NCI-H146 treated with DMSO at 0.1 percent for 48 hours (cell line): ENCODE measurements at regions not wholly inside any gene's neighbourhood (a gene's known extent, or its start where the extent isn't known, plus 50 kb on each side); places are given as distances from the start of the nearest gene placed in this dataset.
"Not testable (repeated sequence)": the region's sequence is repeated elsewhere in the genome, so short reads cannot be mapped to it uniquely, and the experiment has no call there.

ENCODE experiments used
- DNase-seq: peaks from one replicate; lab custom pipeline; 2025; ENCODE audit not compliant: unreplicated experiment; lab: John Stamatoyannopoulos, UW

- DNase-seq, result not testable (repeated sequence)
These were observed 533.7 kb upstream of the SLC10A2 start for GRCh38 chr13:103599870-103600269.

GRCh38 chr13:103598671-103599070 lies 532.5 kb upstream of the SLC10A2 start:
- no peak for DNase-seq

DNA sequence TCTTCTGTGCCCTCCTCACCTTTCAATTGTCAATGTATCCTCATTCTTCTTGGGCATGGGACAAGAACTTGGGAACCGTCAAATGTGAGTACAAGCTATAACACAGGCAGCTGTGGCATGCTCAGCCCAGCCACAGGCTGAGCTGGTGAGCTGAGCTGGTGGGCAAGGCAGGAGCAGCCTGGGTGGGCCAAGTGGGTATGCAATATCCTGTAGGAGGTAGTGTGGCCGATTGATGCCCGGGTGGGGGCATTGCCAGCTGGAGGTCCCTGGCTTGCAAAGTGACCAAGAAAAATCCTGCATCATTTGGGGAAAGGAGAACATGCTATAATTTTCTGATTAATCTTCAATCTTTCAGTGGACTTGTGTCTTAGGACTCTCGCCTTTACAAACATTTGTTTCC lies 507.2 kb upstream of the SLC10A2 start:
- DNase-seq, result no peak

- no peak for DNase-seq
These were observed 502.1 kb upstream of the SLC10A2 start for GRCh38 chr13:103568314-103568713.

- no peak for DNase-seq
These were observed 491.7 kb upstream of the SLC10A2 start for GRCh38 chr13:103557878-103558277.

- no peak for DNase-seq
These were observed 490.5 kb upstream of the SLC10A2 start for GRCh38 chr13:103556681-103557080.

GRCh38 chr13:103547914-103548313 lies 481.7 kb upstream of the SLC10A2 start:
- no peak for DNase-seq

DNA sequence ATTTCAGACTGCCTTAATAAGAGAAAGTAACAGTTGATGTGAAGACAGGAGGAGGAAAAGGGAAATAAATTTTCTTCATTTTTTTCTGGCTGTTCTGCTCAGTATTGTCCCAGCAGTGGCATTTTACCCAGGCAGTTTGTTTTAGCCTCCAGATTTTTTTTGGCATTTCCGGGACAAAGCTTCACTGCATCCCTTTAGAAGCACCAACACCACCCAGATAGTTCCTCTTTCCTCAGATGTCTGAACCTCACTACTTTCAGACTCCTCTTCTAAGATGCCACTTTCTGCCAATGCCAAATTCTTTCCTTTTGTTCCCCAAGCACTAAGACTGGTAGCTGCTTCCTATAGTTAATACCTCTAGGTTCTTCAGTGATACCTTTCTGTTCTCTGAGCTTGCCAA lies 480.1 kb upstream of the SLC10A2 start:
- no peak for DNase-seq

- no peak for DNase-seq
These were observed 476.4 kb upstream of the SLC10A2 start for GRCh38 chr13:103542648-103543047.

GRCh38 chr13:103540382-103540765 lies 474.2 kb upstream of the SLC10A2 start:
- peak; percentile 59 for DNase-seq

DNA sequence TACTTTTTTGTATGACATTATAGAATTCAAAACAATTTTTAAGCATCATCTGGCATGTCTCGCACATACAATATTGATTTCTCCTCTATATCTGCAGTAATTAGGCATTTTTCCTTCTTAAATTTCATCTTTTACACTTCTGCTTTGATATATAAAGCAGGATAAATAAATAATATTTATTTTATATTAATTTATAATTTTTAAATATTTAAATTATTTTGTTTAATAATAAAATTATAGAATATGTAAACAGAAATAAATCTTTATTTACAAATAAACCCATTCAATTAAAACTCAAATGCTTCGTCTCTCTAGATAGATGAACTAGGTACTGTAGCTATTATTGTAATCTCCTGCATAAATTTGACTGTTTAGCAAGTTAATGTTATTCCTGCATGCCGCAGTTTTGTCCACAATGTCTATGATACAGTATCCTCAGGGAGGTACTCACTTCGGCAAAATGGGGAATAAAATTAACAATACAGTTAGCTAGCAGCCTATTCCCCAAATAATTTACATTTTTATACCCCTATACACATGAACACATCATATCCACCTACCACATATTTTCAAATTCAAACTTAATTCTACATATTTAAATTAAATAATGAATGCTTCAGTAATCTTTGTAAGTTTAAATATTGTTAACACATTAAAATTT lies 473.6 kb upstream of the SLC10A2 start:
- DNase-seq, result peak; percentile 59

DNA sequence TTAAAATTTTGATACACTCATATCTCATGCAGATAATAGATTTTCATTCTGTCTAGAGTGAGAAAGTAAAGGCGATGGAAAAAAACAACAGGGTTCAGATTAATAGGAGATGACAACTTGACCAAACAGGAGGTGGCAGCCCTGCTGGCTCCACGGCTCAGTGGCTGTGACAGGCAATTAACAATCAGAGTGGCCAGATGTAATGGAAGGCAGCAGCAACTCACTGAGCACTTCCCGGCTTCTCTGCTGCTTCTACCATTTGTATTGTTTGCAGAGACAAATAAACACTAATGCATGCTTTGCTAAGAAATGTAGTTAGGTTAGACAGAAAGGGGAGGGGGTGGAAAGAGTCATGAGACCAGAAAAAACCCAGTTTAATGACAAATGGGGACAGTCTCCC lies 473.0 kb upstream of the SLC10A2 start:
- DNase-seq, result peak; percentile 98

DNA sequence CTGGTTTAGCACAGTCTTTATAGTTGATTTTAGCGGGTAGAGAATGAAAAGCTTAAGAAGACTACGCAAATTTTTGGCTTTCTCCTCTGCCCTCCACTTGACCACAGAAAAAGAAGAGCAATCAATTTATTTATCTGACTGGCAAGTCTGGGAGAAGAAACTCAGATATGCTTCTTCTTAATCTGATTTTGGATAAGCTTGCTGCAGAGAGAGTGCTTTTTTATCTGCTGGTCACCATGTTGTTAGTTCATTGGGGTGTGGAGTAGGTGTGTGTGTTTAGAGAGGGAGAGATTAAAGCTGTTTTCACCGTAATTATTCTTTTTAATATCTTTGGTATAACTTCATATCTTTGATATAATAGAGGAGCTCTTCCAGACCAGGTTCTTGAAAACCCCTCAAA lies 471.4 kb upstream of the SLC10A2 start:
- no peak for DNase-seq

DNA sequence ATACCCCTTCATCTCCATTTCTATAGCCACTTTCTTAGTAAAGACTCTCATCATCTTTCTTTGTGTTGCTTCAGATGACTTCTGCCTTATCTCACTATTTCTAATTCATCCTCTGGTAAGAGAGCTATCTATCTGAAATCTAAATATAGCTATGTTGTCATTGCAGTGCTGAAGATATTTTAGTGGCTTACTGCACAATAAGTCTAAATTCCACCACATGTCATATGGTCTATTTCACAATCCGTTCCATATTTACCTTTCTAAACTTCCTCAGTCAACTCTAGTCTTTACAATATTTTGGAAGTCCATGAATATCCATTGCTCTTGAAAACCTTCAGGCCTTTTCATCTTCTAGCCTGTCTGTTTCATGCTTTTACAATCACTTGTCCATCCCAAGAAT lies 465.1 kb upstream of the SLC10A2 start:
- no peak for DNase-seq

GRCh38 chr13:103528437-103528836 lies 462.2 kb upstream of the SLC10A2 start:
- no peak for DNase-seq

DNA sequence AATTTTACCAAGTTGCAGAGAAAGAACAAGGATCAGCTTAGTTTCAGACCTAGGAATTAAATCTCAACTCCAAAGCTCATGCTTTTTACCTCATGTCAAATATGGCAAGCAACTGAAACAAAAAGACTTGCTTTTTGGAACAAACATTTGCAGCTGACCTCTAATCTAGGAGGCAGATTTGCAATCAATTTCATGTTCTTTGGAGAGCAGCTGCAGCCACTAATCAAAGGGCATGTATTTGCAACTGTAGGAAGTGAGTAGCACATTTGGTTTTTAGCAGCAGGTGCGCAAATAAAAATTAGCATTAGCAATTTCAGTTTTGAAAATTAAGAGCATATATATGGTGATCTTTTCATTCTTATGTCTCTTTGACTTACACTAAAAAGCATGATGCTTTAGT lies 459.3 kb upstream of the SLC10A2 start:
- peak; percentile 96 for DNase-seq

DNA sequence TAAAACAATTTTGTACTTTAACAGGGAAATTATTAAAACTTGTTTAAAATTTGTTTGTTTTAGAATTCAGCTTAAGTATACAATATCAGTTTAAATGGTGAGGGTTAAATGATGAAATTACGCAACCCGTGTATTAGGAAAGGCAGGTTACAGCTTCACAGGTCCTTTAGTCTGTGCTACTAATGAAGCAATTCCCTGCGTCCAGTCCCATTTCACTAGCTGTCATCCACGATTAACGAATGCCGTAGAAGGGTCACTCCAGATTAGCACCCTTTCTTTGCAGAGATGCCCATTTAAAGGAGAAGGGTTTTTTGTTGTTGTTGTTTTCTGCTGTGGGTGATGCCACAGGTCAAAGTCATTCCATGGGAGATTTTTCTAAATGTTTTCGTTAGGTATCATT lies 457.6 kb upstream of the SLC10A2 start:
- DNase-seq, result no peak

GRCh38 chr13:103521532-103521931 lies 455.3 kb upstream of the SLC10A2 start:
- DNase-seq, result no peak

DNA sequence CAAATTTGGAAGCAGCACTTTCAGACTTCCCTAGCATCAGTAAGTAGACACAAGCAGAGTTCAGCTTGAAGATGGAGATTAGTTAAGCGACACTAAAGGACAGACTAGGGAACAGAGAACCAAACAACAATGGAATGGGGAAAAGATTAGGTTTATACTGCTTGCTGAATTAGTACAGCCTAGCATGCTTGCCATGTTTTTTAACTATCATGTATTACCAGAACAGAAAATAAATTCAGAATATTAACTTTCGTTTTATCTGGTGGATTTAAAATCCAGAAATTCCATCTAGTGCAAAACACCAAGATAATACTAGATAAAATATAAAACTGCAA lies 451.5 kb upstream of the SLC10A2 start:
- no peak for DNase-seq

DNA sequence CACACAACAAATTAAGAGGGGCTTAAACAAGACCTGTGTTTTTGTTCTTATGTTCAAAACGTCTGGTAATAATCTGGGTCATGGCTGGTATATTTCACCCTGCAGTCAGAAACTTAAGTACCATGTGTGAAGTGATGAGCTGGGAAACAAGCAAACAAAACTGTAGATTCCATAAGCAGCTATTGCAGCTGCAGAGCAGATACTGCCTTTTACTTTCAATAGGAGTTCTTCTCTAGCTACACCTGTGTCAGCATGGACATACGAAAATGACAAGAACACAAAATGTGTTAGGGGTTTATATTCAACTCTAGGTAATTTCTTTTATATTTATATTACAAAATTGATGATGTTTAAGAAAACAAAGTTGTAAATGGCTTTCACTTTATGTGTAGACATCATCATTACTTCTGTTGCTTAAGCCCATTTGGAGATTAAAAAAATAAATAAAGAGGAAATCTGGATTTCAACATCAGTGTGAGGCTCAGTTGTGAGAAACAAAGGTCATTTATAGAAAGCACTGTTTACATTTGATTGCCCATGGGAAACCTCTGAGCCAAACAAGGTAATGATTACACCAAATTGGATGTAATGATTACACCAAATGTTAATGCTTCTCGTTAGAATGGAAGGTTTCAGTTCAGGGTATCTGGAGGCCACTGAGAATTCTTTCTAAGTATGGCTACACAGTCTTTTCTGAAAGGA lies 451.0 kb upstream of the SLC10A2 start:
- peak; percentile 56 for DNase-seq

- DNase-seq, result peak; percentile 65
These were observed 450.0 kb upstream of the SLC10A2 start for GRCh38 chr13:103516015-103516795.

DNA sequence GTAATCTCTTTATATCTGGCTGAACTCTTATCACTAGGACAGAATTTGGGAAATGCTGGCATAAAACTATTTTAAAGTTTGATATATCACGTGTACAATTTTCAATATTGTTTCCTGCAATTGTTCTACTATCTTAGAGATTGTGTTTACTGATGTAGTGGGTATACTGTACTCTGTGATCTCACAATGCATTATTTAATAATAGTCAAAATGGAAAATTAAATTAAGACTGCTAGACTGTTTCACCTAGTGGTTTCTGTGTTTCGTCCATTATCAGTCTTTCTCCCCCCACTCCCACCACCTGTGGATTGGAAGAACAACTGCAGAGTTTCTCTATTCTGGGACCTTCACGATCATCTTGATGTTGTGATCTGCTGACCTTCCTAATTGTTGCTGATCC lies 449.2 kb upstream of the SLC10A2 start:
- DNase-seq, result no peak
